GM18498 (cell line): ENCODE measurements at regions not wholly inside any gene's neighbourhood (a gene's known extent, or its start where the extent isn't known, plus 50 kb on each side); places are given as distances from the start of the nearest gene placed in this dataset.
A peak's percentile ranks its signal among the peaks of the same experiment; 100 is the strongest.
"Not testable (repeated sequence)": the region's sequence is repeated elsewhere in the genome, so short reads cannot be mapped to it uniquely, and the experiment has no call there.

Experiments used
- ATAC-seq: cut with Tn5 transposase; IDR thresholded peaks from one replicate; pipeline ENCODE4 v1.9.1; 2021; ENCODE audit warnings: mild to moderate bottlenecking, moderate library complexity; ENCODE audit not compliant: unreplicated experiment

DNA sequence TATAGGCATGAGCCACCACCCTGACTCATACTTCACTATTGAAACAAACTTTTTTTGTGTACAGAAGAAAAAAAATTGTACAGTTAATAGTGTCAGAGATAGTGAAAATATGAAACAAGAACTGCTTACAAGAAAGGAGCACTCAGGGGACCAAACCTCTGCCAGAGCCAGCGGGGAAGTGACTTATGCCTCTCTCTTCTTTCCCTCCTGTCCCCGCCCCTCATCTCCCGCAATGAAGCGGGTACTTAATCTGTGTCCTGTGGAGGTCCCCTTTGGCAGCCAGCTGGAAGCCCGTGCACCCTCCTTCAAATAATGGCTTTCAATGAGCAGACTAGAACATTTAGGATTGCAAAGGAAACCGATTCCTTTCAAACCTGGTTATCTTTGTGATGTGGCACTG, 51.5 kb downstream of the PPIAL4A start:
- ATAC-seq = not testable (repeated sequence)

DNA sequence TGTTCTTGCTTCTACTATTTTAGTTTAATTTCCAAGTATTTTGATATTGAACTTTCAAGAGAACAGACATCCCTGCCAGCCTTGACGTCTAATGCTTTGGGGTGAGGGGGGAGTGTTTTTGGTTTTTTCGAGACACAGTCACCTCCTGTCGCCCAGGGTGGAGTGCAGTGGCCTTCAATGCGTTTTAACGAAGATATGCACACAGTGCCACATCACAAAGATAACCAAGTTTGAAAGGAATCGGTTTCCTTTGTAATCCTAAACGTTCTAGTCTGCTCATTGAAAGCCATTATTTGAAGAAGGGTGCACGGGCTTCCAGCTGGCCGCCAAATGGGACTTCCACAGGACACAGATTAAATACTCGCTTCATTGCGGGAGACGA, 52.3 kb downstream of the PPIAL4A start:
- not testable (repeated sequence) for ATAC-seq

DNA sequence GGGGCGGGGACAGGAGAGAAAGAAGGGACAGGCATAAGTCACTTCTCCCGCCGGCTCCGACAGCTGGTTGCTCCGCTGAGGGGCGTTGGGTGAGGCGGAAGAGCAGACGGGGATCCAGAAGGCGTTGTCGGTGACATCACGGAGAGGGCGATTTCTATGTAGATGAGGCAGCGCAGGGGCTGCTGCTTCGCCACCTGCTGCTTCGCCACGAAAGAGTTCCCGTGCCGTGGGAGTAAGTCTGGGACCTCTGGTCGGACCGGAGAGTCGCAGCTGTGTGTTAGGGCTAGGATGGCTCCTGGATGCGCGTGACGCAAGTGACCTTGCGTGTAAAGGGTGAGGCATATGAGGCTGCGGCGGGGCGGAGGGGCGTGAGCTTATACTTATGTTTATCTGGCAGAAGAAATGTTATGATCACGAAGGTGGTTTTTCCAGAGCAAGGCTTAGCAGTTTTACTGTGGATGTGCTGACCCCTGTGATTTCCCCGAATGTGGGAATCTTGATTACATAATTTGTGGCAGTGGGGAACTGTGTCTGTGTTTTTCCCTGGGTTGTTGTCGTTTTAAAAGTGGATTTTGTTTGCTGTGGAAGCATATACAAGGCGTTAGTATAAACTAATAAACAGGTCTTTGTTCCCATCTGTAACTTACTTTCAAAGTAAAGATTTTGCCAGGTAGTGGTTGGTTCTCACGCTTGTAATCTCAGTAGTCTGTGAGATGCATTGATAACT, 52.8 kb downstream of the PPIAL4A start:
- peak; percentile 68 for ATAC-seq

DNA sequence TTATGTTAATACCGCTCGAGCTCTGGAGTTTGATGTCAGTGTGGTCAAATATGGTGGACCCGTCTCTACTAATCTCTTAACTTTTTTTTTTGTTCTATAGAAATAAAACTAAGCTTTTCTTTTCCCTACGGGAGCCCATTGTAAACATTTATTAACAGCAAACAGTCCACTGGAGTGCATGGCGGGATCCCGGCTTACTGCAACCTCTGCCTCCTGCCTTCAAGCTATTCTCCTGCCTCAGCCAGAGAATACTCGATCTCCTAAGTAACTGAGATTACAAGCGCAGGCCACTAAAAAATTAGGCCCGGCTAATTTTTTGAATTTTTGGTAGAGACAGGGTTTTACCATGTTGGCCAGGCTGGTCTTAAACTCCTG, 53.4 kb downstream of the PPIAL4A start:
- ATAC-seq = peak; percentile 6

DNA sequence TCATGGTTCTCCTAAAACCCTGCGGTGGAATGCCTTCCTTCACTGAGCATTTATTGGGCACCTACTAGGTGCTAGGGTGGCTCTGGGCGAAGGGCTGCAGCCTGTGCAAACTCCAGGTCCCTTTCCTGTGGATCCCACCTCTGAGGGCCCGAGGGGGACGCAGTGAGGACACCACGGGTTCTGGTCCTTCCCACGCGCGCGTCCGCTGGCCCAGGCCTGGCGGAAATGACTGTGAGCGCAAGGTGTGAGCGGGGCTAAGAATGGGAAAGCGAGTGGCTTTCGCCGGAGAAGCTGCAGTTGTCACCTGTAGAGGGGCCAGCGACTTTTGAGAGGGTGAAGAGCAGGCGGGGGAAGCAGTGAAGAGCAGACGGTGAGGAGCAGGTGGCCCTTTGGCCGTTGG, 55.1 kb downstream of the PPIAL4A start:
- not testable (repeated sequence) for ATAC-seq

DNA sequence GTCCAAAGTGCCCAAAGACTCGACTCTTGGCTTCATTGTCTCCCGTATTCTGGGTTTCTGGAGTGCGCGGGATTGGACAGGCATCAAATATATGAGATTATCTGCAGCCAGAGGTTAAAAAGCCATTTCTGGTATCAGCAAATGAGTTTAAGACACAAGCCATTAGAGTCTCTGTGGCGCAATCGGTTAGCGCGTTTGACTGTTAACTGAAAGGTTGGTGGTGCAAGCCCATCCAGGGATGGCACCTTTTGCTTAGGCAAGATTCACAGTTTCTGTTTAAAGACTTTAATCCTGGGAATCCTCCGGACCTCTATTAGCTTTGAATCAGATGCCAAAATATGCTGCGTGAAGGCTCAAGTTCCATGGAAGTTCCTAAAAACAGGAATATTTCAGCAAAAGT, 55.6 kb downstream of the PPIAL4A start:
- ATAC-seq = not testable (repeated sequence)

DNA sequence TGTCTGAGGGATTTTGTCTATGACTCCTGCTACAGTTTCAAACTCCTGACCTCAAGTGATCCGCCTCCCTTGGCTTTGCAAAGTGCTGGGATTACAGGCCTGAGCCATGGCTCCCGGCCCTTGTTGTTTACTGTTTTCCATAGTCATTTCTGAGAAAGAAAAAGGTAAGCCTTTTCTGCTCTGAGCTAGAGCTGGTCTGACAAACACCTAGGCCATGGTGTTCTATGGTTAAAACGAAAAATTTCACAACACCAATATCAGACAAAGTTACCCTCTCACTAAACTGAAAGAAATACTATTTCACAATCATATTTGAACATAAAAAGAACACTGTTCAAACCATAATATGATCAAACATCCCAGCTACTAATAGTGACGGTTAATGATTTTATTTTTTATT, 57.5 kb downstream of the PPIAL4A start:
- not testable (repeated sequence) for ATAC-seq

DNA sequence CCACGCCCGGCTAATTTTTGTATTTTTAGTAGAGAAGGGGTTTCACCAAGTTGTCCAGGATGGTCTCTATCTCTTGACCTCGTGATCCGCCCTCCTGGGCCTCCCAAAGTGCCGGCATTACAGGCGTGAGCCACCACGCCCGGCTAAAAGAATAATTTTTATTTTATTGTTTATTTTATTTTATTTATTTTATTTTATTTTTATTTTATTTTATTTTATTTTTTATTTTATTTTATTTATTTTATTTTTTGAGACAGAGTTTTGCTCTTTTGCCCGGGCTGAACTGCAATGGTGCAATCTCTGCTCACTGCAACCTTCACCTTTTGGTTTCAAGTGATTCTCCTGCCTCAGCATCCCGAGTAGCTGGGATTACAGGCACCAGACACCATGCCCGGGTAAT, 60.2 kb downstream of the PPIAL4A start:
- not testable (repeated sequence) for ATAC-seq

DNA sequence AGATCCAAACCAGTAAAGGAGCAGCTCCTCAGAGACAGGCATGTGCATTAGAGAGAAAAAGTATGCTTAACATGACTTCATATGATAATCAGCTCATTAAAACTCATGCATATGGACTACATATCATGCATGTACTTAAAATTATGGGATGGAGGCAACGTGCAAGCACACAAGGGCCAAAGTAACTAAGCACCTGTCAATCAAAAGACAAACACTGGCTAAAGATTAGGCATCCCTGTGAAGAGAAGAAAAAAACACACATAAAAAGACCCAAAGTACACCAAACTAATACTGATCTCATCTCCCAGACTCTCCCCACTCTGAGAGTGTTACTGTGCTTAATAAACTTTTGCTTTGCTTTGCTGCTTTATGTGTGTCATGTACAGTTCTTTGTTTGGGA, 61.1 kb downstream of the PPIAL4A start:
- not testable (repeated sequence) for ATAC-seq

DNA sequence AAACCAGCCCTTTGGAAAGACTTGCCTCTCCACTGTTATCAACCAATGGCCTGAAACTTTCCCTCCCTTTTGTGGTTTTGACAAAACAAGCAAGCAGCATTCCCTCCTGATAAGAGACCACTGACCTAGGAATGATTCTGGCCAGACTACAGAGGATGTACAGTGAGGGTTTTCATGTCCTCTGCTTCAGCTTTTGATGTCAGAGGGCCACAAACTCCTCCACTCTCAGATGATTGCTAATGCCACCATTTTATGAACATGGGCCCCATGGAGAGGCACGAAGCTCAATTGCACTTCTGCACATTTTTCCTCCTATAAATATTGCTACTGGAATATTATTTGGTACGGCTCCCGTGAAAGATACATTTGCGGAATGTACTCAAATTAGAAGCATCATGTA, 61.5 kb downstream of the PPIAL4A start:
- not testable (repeated sequence) for ATAC-seq

DNA sequence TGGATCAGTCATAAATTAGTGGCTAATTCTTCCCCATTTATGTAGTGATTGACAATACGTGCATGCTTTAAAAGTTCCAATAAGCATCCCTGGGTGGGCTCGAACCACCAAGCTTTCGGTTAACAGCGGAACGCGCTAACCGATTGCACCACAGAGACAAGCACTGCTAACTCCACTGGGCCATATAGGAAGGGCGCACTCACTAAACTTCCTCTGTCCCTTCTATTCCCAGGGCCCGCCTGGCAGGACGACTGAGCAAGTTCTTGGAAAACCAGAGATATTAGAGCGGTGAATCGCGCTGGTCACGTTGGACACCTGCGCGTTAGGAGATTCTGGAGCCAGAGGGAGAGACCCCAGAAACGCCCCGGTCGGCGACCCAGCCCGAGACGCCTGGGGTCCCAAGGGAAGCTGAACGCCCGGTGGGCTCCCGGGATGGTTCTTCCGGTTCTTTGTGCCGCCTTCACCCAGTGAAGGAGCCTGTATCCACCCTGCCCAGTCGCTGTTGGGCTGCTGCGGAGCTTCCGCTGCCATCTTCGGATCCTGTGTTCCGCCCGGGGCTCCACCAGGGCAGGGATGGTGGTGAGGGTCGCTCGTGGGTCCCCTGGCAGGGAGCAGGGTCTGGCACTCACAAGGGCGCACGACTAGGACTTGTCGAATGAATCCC, 62.8 kb downstream of the PPIAL4A start:
- not testable (repeated sequence) for ATAC-seq

DNA sequence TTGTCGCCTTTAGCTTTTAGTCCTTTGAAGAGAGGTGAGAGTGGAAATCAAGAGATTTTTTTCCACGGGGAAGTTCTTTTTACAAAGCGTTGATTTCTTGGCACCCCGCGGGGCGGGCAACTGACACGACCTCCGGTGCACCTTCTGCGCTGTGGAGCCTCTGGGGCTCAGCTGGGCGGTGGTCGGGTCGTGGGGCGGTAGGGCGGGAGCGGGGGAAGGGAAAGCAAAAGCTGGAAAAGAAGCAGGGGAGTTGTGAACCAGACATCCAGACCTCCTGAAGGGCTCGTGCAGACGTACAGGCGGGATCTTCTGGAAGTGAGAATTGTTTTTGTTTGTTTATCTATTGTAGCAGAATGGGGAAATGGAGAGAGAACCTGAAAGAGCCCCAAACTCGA, 63.3 kb downstream of the PPIAL4A start:
- ATAC-seq = not testable (repeated sequence)

DNA sequence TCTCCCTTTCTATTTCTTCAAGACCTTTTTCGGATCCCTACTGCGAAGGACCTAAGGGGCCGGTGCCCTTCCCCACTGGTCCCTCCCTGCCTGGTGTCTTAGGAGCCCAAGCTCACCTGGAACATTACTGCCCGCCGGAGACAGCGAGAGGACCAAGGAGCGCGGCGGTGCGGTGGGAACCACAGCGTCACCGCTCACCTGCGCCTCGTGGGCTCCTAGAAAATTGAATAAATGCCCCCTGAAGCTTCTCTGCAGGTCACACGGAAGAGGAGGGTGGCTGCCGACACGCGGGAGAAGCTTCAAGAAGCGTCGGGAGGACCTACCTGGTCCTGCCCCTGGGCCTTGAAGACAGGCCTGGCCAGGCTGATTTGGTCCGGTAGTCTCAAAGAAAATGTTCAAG, 65.2 kb downstream of the PPIAL4A start:
- ATAC-seq = no peak

DNA sequence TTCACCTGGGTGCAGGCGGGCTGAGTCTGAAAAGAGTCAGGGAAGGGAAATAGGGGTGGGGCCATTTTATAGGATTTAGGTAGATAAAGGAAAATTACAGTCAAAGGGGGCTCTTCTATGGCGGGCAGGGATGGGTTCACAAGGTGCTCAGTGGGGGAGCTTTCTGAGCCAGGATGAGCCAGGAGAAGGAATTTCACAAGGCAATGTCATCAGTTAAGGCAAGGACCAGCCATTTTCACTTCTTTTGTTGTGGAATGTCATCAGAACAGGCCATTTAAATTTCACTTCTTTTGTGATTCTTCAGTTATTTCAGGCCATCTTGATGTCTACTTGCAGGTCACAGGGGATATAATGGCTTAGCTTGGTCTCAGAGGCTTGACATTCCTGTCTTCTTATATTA, 66.4 kb downstream of the PPIAL4A start:
- ATAC-seq = not testable (repeated sequence)

DNA sequence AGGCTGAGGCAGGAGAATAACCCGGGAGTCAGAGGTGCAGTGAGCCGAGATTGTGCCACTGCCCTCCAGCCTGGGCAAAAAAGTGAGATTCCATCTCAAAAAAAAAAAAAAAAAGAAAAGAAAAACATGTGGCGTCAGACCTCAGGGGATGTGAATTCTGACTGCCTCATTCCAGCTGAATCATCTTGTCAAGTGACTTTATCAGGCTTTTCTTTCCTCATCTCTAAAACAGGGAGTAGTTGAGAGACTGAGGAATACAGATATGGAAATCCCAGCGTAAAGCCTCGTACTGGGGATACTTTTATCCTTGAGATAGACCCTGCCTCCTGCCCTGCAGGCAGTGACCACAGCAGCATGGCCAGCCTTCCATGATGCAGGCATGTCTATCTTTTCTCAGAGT, 76.4 kb downstream of the PPIAL4A start:
- ATAC-seq = not testable (repeated sequence)

DNA sequence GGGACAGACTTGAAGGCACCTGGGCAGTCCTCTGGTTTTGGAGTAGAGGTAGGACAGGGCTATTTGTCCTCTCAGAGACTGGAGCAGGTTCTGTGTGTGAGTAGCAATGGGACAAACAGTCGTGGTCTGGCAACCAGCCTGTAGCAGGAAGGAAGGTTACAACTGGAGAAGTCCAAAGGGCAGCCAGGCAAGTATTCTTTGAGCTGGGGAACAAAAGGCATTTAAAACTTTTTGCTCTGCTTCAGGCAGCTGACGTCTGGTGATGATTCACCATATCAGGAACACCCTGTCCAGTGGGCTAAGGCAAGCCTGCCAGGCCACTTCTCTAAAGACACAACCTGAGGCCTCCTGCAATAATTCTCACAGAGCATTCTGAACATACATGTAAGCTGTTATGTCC, 83.3 kb downstream of the PPIAL4A start:
- not testable (repeated sequence) for ATAC-seq

DNA sequence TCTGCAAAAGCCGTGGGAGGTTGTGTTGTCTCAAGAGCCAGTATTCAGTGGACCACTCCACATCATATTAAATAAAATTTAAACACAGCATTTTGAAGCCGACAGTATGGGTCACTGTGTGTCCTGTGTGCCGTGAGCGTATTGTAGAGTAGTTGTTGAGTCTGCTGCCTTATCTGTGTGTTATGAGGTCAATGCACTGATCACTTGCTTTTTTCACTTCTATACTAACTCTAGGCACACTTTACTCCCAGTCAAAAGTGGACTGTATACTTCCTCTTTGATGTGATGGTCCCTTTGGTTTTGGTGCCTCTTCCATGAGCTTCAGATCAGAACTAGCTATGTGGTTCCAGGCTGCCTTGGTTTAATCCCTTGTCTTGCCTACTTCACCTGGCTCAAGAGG, 84.3 kb downstream of the PPIAL4A start:
- not testable (repeated sequence) for ATAC-seq

DNA sequence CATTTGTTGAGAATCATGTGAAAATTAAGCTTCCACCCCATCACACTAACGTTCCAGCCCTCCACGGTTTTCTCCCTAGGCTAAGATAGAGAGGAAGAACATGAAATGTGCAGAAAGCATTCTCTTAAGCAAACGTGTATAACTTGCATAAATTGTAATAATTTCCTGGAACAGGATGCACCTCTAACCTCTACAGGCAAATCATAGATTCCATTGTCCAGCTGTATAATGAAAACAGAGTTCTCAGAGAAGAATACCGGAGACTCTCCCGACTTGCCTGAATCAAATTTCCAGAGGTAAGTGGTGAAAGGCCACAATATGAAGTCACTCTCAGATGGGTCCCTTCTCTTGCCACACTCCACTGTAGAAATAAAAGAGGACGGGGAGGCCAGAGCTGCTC, 87.7 kb downstream of the PPIAL4A start:
- ATAC-seq = not testable (repeated sequence)

DNA sequence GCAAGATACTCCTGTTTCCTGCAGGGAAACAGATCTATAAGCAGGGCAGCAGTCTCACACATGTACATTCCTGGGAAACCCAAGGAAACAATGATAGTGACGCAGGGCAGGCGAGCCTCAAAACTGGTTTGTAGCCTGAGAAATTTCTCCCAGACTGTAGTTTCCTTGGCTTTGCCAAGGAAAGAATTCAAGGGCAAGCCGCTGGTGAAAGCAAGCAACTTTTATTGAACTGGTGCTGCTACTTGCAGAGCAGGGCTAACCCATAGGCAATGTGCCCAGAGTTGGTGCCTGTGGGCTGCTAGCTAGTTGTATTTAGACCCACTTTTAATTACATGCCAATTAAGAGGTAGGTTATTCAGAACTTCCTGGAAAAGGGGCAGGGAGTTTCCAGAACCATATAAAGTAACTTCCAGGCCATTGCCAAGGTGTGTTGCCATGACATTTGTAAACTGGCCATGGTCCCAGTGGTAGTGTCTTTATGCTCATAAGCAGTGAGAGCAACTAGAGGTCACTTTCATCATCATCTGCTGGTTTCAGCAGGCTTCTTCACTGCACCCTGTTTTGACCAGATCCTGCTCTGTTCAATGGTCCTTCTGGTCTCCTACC, 92.0 kb downstream of the PPIAL4A start:
- not testable (repeated sequence) for ATAC-seq

DNA sequence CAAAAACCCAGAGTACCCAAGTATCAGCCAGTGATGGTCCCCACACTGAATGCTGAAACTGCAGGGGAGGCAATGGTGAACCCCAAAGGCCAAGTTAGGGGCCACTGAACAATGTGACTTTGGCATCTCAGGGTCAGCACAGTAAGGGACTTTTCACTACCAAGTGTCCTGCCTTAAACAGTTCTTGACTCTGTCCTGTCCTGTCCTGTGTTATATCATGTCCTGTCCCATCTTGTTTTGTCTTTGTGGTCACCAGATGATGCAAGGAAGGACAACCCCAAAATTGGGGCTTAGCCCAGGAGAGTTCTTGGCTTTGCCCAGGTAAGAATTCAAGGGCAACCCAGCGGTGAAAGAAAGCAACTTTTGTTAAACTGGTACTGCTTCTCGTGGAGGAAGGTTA, 105.0 kb downstream of the PPIAL4A start:
- ATAC-seq = peak; percentile 8

DNA sequence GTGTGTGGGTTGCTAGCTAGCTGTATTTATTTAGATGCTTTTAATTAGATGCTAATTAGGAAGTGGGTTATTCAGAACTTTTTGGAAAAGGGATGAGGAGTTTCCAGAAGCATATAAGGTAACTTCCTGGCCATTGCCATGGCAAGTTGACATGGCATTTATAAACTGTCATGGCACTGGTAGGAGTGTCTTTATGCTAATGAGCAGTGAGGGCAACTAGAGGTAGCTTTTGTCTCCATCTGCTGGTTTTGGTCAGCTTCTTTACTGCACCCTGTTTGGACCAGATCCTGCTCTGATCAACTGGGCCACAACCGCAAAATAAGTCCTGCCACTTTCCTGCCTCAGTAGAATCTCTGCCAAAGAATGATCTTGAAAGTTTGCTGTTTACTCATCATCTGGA, 105.5 kb downstream of the PPIAL4A start:
- ATAC-seq = peak; percentile 67

DNA sequence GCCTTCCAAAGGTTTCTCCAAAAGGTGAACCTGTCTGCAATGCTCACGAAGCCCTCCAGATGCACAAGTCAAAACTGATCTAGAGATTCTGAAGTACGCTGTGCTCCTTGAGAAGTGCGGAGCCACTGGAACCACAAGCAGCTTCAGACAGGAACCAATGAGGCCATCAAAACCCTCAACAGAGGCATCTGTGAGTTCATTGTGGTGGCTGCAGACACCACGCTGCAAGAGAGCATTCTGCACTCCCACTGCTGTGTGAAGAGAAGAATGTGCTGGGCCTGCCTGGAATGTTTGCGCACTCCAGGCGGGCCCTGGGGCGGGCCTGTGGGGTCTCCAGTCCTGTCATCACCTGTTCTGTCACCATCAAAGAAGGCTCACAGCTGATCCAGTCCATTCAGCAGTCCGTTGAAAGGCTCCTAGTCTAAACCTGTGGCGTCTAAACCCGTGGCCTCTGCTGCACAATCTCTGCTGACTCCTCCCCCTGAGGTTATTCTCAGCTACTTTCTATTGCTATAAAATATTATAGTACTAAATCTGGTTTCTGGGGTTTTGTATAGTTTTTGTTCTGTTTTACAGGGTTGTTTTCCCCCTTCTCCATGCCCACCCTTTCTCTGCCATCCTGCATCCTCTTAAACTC, 111.6 kb downstream of the PPIAL4A start:
- not testable (repeated sequence) for ATAC-seq
